GM12878 (cell line): ENCODE measurements at regions not wholly inside any gene's neighbourhood (a gene's known extent, or its start where the extent isn't known, plus 50 kb on each side); places are given as distances from the start of the nearest gene placed in this dataset.

Experiments used
- ATAC-seq: fragments of 200-7000 bp; cut with Tn5 transposase; 3 replicates; pipeline ENCODE4 v1.9.1; 2020; ENCODE audit warnings: mild to moderate bottlenecking, moderate library complexity
- BruUV-seq: library from RNA; stranded (reverse); fragments of 400-500 nt; replicated peaks from 2 replicates; lab custom pipeline; 2021; lab: Mats Ljungman, UMichigan
- CTCF ChIA-PET: fragments of 300-600 bp; sonication (Branson Sonifier 250); formaldehyde crosslinking; extraction: SDS; loops from one replicate; lab custom pipeline; 2021; ENCODE audit warnings: inconsistent platforms; lab: Yijun Ruan, JAX
- POLR2A ChIA-PET: fragments of 350-600 bp; formaldehyde crosslinking; extraction: SDS; loops from one replicate; lab custom pipeline; 2021; ENCODE audit warnings: inconsistent platforms; lab: Charles Lee
- RAD21 ChIA-PET: fragments of 300-600 bp; sonication (Branson Sonifier 250); formaldehyde crosslinking; loops from one replicate; lab custom pipeline; 2023; ENCODE audit warnings: antibody characterized with exemption; ENCODE audit not compliant: unreplicated experiment; lab: Charles Lee
- SMC1A ChIA-PET: fragments of 300-600 bp; sonication (Branson Sonifier 250); formaldehyde crosslinking; loops from one replicate; lab custom pipeline; 2023; ENCODE audit not compliant: unreplicated experiment, uncharacterized antibody; lab: Charles Lee
- DNase-seq: peaks from one replicate; pipeline ENCODE4 v3.0.0-alpha.2; 2011; ENCODE audit warnings: low read depth, low spot score
- FAIRE-seq: peaks from 3 replicates; lab custom pipeline; 2011; peaks lifted over from hg19 to GRCh38; lab: Jason Lieb, UNC
- H2AFZ ChIP-seq: 2 replicates; pipeline ENCODE4 v1.6.0; 2011; ENCODE audit warnings: low read depth, low read length, control low read depth; ENCODE audit not compliant: control insufficient read depth
- H3K27ac ChIP-seq: 2 replicates; pipeline ENCODE4 v1.5.1; 2011; ENCODE audit warnings: control low read depth; ENCODE audit not compliant: control insufficient read depth, insufficient read depth
- H3K27me3 ChIP-seq, 2 experiments: replicated peaks in 1 of 2; 2 replicates each; pipeline versions ENCODE4 v1.6.0 to v1.6.1; 2011; ENCODE audit warnings: low read length in 1 of 2; ENCODE audit not compliant: control insufficient read depth in 2 of 2, insufficient read depth in 2 of 2
- H3K36me3 ChIP-seq, 2 experiments: 2 replicates each; pipeline ENCODE4 v1.5.1; 2011; ENCODE audit warnings: low read length in 1 of 2; ENCODE audit not compliant: control insufficient read depth in 2 of 2, insufficient read depth in 2 of 2
- H3K4me1 ChIP-seq: 2 replicates; pipeline ENCODE4 v1.6.1; 2011; ENCODE audit warnings: mild to moderate bottlenecking, low read length, moderate library complexity, mixed read lengths; ENCODE audit not compliant: control insufficient read depth, insufficient read depth
- H3K4me2 ChIP-seq: 2 replicates; pipeline ENCODE4 v1.6.0; 2011; ENCODE audit warnings: control low read depth; ENCODE audit not compliant: control insufficient read depth, insufficient read depth
- H3K4me3 ChIP-seq: fragments of 200-600 bp; sonication (generic); 2 replicates; pipeline ENCODE4 v1.5.1; 2016
- H3K79me2 ChIP-seq: 2 replicates; pipeline ENCODE4 v1.6.0; 2011; ENCODE audit warnings: low read length; ENCODE audit not compliant: control insufficient read depth, insufficient read depth
- H3K9ac ChIP-seq: 2 replicates; pipeline ENCODE4 v1.8.0; 2011; ENCODE audit warnings: low read length, control low read depth, mixed read lengths; ENCODE audit not compliant: control insufficient read depth, insufficient read depth
- H3K9me3 ChIP-seq: replicated peaks from 3 replicates; pipeline ENCODE4 v1.5.1; 2011; ENCODE audit warnings: mild to moderate bottlenecking, low read length; ENCODE audit not compliant: control insufficient read depth, insufficient read depth
- H4K20me1 ChIP-seq: 2 replicates; pipeline ENCODE4 v1.6.0; 2011; ENCODE audit not compliant: control insufficient read depth, insufficient read depth
- BHLHE40 ChIP-seq, 2 experiments: fragments of 450-650 bp in 1 of 2; IDR thresholded peaks; 2 replicates each; pipeline ENCODE4 v1.6.1; 2011 to 2017; ENCODE audit warnings: low read depth in 2 of 2, borderline replicate concordance in 1 of 2, improper control_type of control experiment in 1 of 2, low read length in 1 of 2, mild to moderate bottlenecking in 1 of 2
- CBX3 ChIP-seq: fragments of 200-600 bp; sonication (generic); IDR thresholded peaks from 2 replicates; pipeline ENCODE4 v1.6.1; 2016; ENCODE audit warnings: low read depth, borderline replicate concordance
- E4F1 ChIP-seq: fragments of 450-650 bp; IDR thresholded peaks from 2 replicates; pipeline ENCODE4 v1.6.1; 2018; ENCODE audit warnings: borderline replicate concordance, mild to moderate bottlenecking; ENCODE audit not compliant: partially characterized antibody
- ESRRA ChIP-seq: IDR thresholded peaks from 2 replicates; pipeline ENCODE4 v1.6.1; 2012; ENCODE audit warnings: mild to moderate bottlenecking, low read length, improper control_type of control experiment
- GABPA ChIP-seq: IDR thresholded peaks from 2 replicates; pipeline ENCODE4 v1.6.1; 2014; ENCODE audit warnings: antibody characterized with exemption, low read depth, mild to moderate bottlenecking, inconsistent platforms
- IRF4 ChIP-seq: IDR thresholded peaks from 2 replicates; pipeline ENCODE4 v1.6.1; 2011; ENCODE audit warnings: low read depth, low read length
- PML ChIP-seq: IDR thresholded peaks from 2 replicates; pipeline ENCODE4 v1.6.1; 2012; ENCODE audit warnings: low read length, inconsistent platforms
- POLR2AphosphoS2 ChIP-seq: IDR thresholded peaks from 2 replicates; pipeline ENCODE4 v1.6.1; 2011; ENCODE audit warnings: low read depth, mild to moderate bottlenecking, low read length, improper control_type of control experiment, moderate library complexity
- RAD51 ChIP-seq: fragments of 450-650 bp; IDR thresholded peaks from 2 replicates; pipeline ENCODE4 v1.6.1; 2016; ENCODE audit warnings: moderate library complexity, mild to moderate bottlenecking, inconsistent platforms
- SUPT20H ChIP-seq: IDR thresholded peaks from 2 replicates; pipeline ENCODE4 v1.6.1; 2011; ENCODE audit warnings: low read depth, mild to moderate bottlenecking, low read length, moderate library complexity, borderline replicate concordance; ENCODE audit not compliant: control insufficient read depth
- TCF7 ChIP-seq: IDR thresholded peaks from 2 replicates; pipeline ENCODE4 v1.6.1; 2014; ENCODE audit warnings: antibody characterized with exemption, borderline replicate concordance
- WGBS: methylation state at CpG from one replicate; pipeline ENCODE4 v1.1.6; 2016; ENCODE audit warnings: low lambda C conversion rate; ENCODE audit not compliant: insufficient replicate concordance, insufficient coverage; ENCODE audit errors: missing lambda C conversion rate; 5-methylcytosine and 5-hydroxymethylcytosine counted together
- in situ Hi-C: fragments of 300-500 bp; cut with MboI; formaldehyde crosslinking; loops from 9 replicates; pipeline ENCODE4 v1.14.3; 2018; ENCODE audit warnings: mixed read lengths
- intact Hi-C: fragments of 100-400 bp; cut with micrococcal nuclease; formaldehyde crosslinking; loops from one replicate; pipeline ENCODE4 v1.14.2; 2022; ENCODE audit not compliant: unreplicated experiment
- TF ChIP-seq, protein P1 (sequence below): fragments of 150-350 bp; IDR thresholded peaks from 2 replicates; pipeline ENCODE4 v1.6.1; 2016; ENCODE audit warnings: low read depth, low read length
- TF ChIP-seq, protein P2 (sequence below): fragments of 450-650 bp; conservative IDR thresholded peaks from 2 replicates; pipeline ENCODE4 v1.6.1; 2017; ENCODE audit warnings: mild to moderate bottlenecking, moderate library complexity
- TF ChIP-seq, protein P3 (sequence below): fragments of 450-650 bp; IDR thresholded peaks from 2 replicates; pipeline ENCODE4 v1.6.1; 2017; ENCODE audit warnings: mild to moderate bottlenecking

DNA sequence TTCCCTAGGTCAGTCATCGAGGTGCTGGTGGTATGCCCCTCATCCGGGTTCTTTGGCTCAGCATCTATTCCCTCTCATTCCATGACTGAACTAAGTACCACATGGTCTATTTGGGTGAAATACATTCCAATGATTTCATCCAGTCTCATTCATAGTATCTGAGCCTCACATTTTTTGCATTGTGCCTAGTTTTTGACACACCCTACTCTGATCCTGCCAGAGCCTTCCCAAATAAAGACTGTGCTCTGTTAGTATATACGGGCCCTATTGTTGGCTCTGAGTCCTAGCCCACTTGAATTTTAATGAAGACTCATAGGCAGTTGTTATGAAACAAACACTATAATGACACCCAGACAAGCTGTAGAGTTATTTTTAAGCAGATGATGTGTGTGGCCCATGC lies 740.7 kb downstream of the CETN3 start (continued):
- TF ChIP-seq CBX3 (no peak), IRF4 (no peak)

- BruUV-seq, result no TSS peak
- CTCF ChIA-PET, result no interaction called here
- H3K4me2 ChIP-seq, result no peak overlapping the region
- SMC1A ChIA-PET, result no interaction called here
- RAD21 ChIA-PET, result no interaction called here
- no peak overlapping the region for H3K27ac ChIP-seq
- WGBS, result 63% methylated on average over 4 of the region's 4 CpGs
- H3K79me2 ChIP-seq, result no peaks in the 10 kb centered on the region
- H3K36me3 ChIP-seq, result no peaks in the 10 kb centered on the region
- no peak overlapping the region for H3K4me3 ChIP-seq
- no peaks in the 10 kb centered on the region for H4K20me1 ChIP-seq
- in situ Hi-C loops, result no loop called here
- H3K9ac ChIP-seq, result no peak overlapping the region
- DNase-seq (no peak), FAIRE-seq (no peak), ATAC-seq (no peak)
- no peak overlapping the region for H2AFZ ChIP-seq
- peaks cover 2% of the 10 kb centered on the region; the same call in 2 of the 3 replicates for H3K9me3 ChIP-seq
- H3K4me1 ChIP-seq, result no peaks in the 10 kb centered on the region
- TF ChIP-seq RAD51 (no peak), ESRRA (no peak), TCF7 (no peak), SUPT20H (no peak), GABPA (no peak), E4F1 (no peak), PML (no peak), BHLHE40 (IDR thresholded peaks at IDR 0.05; ENCODE audit: borderline replicate concordance in 1 of 2, low read depth in 2 of 2, low read length in 1 of 2) (no peak), POLR2AphosphoS2 (no peak)
- TF ChIP-seq, protein P1, sequence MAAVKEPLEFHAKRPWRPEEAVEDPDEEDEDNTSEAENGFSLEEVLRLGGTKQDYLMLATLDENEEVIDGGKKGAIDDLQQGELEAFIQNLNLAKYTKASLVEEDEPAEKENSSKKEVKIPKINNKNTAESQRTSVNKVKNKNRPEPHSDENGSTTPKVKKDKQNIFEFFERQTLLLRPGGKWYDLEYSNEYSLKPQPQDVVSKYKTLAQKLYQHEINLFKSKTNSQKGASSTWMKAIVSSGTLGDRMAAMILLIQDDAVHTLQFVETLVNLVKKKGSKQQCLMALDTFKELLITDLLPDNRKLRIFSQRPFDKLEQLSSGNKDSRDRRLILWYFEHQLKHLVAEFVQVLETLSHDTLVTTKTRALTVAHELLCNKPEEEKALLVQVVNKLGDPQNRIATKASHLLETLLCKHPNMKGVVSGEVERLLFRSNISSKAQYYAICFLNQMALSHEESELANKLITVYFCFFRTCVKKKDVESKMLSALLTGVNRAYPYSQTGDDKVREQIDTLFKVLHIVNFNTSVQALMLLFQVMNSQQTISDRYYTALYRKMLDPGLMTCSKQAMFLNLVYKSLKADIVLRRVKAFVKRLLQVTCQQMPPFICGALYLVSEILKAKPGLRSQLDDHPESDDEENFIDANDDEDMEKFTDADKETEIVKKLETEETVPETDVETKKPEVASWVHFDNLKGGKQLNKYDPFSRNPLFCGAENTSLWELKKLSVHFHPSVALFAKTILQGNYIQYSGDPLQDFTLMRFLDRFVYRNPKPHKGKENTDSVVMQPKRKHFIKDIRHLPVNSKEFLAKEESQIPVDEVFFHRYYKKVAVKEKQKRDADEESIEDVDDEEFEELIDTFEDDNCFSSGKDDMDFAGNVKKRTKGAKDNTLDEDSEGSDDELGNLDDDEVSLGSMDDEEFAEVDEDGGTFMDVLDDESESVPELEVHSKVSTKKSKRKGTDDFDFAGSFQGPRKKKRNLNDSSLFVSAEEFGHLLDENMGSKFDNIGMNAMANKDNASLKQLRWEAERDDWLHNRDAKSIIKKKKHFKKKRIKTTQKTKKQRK, result no peak
- TF ChIP-seq, protein P2, sequence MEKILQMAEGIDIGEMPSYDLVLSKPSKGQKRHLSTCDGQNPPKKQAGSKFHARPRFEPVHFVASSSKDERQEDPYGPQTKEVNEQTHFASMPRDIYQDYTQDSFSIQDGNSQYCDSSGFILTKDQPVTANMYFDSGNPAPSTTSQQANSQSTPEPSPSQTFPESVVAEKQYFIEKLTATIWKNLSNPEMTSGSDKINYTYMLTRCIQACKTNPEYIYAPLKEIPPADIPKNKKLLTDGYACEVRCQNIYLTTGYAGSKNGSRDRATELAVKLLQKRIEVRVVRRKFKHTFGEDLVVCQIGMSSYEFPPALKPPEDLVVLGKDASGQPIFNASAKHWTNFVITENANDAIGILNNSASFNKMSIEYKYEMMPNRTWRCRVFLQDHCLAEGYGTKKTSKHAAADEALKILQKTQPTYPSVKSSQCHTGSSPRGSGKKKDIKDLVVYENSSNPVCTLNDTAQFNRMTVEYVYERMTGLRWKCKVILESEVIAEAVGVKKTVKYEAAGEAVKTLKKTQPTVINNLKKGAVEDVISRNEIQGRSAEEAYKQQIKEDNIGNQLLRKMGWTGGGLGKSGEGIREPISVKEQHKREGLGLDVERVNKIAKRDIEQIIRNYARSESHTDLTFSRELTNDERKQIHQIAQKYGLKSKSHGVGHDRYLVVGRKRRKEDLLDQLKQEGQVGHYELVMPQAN, result no peak
- TF ChIP-seq, protein P3, sequence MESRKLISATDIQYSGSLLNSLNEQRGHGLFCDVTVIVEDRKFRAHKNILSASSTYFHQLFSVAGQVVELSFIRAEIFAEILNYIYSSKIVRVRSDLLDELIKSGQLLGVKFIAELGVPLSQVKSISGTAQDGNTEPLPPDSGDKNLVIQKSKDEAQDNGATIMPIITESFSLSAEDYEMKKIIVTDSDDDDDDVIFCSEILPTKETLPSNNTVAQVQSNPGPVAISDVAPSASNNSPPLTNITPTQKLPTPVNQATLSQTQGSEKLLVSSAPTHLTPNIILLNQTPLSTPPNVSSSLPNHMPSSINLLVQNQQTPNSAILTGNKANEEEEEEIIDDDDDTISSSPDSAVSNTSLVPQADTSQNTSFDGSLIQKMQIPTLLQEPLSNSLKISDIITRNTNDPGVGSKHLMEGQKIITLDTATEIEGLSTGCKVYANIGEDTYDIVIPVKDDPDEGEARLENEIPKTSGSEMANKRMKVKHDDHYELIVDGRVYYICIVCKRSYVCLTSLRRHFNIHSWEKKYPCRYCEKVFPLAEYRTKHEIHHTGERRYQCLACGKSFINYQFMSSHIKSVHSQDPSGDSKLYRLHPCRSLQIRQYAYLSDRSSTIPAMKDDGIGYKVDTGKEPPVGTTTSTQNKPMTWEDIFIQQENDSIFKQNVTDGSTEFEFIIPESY, result no peak
- POLR2A ChIA-PET, result no interaction called here
- intact Hi-C loops, result no loop called here
- no peaks in the 10 kb centered on the region for H3K27me3 ChIP-seq
Observed at GRCh38 chr5:89662499-89662898, 747.1 kb downstream of the CETN3 start.
